Skeletal muscle cell (primary cell): ENCODE measurements at regions not wholly inside any gene's neighbourhood (a gene's known extent, or its start where the extent isn't known, plus 50 kb on each side); places are given as distances from the start of the nearest gene placed in this dataset.

Experiments used
- DNase-seq: peaks from one replicate; pipeline ENCODE4 v3.0.0-alpha.2; 2010; ENCODE audit warnings: low read depth
- H3K4me3 ChIP-seq: 2 replicates; pipeline ENCODE4 v1.5.1; 2011; ENCODE audit warnings: low read depth, mild to moderate bottlenecking, control low read depth, low read length, moderate library complexity

DNA sequence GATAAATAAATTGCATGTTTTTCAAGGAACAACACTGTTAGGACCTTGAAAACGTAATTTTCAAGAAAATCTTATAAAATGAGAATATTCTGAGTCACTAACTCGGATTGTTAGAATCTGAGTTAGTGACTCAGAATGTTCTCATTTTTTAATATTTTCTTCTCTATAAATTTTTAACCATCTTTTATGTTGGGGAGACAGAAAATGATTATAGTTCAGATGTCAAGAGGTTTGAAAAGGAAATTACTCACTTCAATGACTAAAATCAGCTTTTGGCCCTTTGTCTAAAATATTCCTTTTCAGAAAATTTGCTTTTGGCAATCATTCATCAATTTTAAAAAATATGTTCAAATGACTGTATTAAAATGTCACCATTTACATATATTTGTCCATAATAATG lies 264.2 kb upstream of the EDNRB start:
- H3K4me3 ChIP-seq, result no peak overlapping the region
- DNase-seq, result no peak

DNA sequence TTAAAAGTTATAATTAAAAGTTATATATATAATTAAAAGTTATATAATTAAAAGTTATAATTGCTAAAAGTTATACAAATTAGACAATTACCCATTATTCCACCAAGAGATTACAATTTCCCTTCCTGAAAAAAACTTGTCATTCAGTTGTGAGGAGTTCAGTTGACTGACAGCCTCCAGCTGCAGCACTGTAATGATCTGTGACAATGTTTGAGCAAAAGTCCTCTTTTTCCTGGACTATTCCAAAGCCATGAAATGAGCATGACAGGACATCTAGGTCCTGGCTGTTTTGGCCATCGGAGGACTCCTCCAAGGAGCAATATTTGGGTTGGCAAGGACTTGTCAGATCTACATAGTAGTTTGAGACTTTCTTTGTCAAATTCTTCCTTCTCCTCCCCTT lies 258.7 kb upstream of the EDNRB start:
- no peak for DNase-seq
- H3K4me3 ChIP-seq, result no peak overlapping the region

GRCh38 chr13:78176880-78177279 lies 258.2 kb upstream of the EDNRB start:
- no peak for DNase-seq
- H3K4me3 ChIP-seq, result no peak overlapping the region

DNA sequence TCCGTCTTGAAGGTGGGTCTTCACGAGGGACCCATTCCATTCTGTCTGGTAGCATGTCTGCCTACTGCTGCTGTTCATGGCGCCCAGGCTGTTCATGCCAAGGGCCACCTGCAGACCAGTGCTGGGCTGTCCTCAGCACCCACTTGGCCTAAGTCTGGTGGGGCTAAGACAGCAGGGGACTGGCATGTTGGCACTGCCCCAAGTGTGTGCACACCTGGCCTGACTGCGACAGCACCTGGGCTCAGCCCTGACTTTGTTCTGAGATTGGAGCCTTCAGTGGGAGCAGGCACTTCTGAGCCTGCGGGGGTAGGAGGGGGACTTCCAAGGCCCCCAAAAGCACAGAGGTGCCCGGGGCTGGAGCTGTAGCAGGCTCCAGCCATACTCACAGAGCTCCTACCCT lies 250.8 kb upstream of the EDNRB start:
- no peak overlapping the region for H3K4me3 ChIP-seq
- no peak for DNase-seq

- DNase-seq, result no peak
- no peak overlapping the region for H3K4me3 ChIP-seq
Observed at GRCh38 chr13:78168981-78169380, 250.3 kb upstream of the EDNRB start.

DNA sequence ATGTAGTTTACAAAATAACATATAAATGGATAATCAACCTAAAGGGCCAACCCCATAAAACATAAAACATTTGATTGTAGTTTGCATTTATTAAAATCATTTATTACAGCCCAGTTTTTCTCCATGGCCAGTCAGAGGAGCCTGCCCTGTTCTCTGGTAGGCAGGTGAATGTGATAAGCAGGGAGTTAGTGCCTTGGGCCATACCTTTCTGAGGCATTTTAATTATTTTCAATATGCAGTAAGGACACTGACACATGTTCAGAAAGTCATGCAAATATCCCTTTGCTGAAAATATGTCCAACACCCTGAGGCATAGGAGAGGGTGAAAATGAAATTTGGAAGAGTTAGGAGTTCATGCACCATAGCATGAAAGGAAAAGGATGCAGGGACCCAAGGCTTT lies 242.6 kb upstream of the EDNRB start:
- DNase-seq, result no peak
- H3K4me3 ChIP-seq, result no peak overlapping the region

DNA sequence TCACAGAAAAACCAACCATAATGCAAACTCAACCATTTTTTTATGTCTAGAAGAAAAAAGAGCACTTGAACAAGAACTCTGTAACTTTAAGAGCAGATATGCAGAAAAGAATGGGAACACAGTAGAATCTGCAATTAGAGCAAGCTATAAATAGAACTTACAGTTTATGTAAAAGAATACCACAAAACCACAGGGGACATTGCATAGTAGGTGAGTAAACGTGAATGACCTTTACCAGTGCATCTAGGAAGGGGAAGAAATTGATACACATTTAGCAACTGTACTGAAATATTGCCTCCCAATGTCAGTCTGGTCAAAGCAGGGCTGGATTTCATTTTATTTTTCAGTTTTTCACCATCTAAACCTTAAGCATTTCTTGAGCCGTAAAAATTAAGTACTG lies 242.2 kb upstream of the EDNRB start:
- no peak overlapping the region for H3K4me3 ChIP-seq
- DNase-seq, result peak; percentile 43

- H3K4me3 ChIP-seq, result no peak overlapping the region
- DNase-seq, result no peak
Observed at GRCh38 chr13:78152415-78152814, 233.8 kb upstream of the EDNRB start.

GRCh38 chr13:78147905-78148304 lies 229.3 kb upstream of the EDNRB start:
- peak; percentile 39 for DNase-seq
- no peak overlapping the region for H3K4me3 ChIP-seq

GRCh38 chr13:78145276-78145675 lies 226.6 kb upstream of the EDNRB start:
- H3K4me3 ChIP-seq, result no peak overlapping the region
- DNase-seq, result no peak

GRCh38 chr13:78139765-78140164 lies 221.1 kb upstream of the EDNRB start:
- no peak for DNase-seq
- H3K4me3 ChIP-seq, result no peak overlapping the region

DNA sequence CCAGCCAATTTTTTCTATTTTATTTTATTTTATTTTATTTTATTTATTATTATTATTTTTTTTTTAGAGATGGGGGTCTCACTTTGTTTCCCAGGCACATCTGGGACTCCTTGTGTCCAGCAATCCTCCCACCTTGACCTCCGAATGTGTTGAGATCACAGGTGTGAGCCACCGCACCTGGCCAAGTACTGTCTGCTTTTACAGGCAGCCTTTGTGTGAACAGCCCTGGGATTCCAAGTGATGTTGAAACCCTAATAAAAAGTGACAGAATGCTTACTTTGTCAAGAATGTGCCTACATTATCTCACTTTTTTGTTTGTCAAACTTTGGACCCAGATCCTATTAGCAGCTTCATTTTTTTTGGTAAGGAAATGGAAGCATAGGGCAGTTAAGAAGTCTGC lies 220.1 kb upstream of the EDNRB start:
- no peak overlapping the region for H3K4me3 ChIP-seq
- no peak for DNase-seq

DNA sequence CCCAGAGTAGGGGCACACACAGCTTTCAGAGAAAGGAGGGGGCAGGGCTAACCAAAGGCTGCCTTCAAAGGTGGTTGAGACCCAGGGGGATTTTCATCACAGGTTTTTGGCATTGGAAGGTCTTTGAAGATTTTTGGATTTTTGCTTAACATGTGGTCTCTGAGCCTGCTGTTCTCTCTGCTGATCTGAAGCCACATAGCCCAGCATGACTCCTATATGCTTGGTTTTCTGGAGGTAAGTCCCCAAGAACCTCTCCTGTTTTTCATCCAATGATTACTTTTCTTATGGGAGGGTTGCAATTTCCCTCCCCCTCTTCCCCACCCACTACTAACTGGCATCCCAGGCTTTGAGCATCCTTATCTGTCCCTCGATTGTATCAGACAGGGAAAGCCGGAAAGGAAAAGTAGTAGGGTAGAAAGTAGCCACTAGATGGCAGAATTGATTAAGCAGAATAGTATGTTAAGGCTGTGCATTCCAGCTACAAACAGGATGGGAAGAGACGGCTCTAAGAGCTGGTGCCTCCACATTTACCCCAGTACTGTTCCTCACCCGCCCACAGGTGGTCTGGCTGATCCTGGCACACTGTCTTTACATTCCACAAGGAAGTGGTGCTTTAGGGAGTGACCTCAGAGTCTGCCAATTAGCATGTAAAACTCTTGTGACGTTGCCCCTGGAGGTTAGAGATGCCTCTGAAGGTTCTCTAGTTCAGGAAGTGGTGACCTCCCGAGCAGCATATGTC lies 218.9 kb upstream of the EDNRB start:
- DNase-seq, result peak; percentile 14
- no peak overlapping the region for H3K4me3 ChIP-seq

DNA sequence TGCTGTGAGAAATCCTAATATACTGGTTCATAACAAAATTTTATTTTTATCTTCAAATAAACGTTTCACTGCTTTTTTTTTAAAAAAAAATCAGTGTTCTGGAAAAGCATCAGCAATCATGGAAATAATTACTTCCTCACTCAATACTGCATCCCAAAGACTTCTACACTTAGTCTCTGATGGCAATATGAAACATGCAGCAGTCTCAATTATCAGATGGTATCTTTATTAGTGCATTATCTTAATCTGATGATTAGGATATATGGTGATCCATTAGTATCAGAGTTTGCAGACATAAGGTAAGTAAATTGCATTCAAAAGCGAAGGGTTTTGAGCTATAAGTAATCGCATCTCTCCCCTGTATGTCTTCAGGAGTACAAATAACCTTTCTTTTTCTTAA lies 218.3 kb upstream of the EDNRB start:
- H3K4me3 ChIP-seq, result no peak overlapping the region
- no peak for DNase-seq

DNA sequence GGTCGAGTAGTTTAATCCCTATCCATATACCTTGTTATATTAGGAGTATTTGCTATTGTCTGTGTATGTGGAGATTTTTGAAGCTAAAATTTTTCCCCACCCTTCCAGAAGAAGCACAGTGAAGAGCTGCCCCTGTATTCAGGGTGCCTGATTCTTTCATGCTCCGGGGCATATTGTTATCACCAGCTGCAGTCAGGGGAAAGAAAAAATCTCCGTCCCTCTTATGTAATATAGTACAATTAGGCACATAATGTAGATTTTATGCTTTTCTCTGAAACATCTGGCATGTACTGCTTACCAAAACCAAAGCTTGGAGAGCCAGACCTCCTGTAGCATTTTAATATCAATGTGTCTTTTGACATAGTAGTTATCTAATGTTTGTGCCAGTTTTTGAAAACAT lies 214.9 kb upstream of the EDNRB start:
- H3K4me3 ChIP-seq, result no peak overlapping the region

GRCh38 chr13:78131811-78132210 lies 213.2 kb upstream of the EDNRB start:
- DNase-seq, result no peak
- H3K4me3 ChIP-seq, result no peak overlapping the region

More for the DNA sequence above, 214.9 kb upstream of the EDNRB start:
- no peak for DNase-seq

DNA sequence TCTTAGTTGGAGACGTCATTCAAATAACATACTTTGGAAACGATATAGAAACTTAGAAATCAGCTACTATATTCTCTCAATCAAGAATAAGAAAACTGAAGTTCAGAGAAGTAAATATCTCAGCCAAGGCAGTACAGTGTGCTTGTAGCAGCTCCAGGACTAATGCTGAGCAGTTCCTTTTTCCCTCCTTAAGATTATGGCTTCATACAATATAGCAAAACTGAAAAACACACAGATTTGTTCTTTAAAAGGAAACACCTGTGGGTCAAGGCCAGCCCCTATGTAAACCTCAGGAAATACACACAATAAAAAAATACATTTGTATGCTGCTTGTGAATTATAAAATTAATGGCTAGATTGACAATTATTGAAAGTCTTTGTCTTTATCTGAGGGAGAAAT lies 212.7 kb upstream of the EDNRB start:
- no peak overlapping the region for H3K4me3 ChIP-seq
- DNase-seq, result no peak

GRCh38 chr13:78129823-78130222 lies 211.2 kb upstream of the EDNRB start:
- no peak for DNase-seq
- no peak overlapping the region for H3K4me3 ChIP-seq

GRCh38 chr13:78129359-78129758 lies 210.7 kb upstream of the EDNRB start:
- H3K4me3 ChIP-seq, result no peak overlapping the region
- no peak for DNase-seq

DNA sequence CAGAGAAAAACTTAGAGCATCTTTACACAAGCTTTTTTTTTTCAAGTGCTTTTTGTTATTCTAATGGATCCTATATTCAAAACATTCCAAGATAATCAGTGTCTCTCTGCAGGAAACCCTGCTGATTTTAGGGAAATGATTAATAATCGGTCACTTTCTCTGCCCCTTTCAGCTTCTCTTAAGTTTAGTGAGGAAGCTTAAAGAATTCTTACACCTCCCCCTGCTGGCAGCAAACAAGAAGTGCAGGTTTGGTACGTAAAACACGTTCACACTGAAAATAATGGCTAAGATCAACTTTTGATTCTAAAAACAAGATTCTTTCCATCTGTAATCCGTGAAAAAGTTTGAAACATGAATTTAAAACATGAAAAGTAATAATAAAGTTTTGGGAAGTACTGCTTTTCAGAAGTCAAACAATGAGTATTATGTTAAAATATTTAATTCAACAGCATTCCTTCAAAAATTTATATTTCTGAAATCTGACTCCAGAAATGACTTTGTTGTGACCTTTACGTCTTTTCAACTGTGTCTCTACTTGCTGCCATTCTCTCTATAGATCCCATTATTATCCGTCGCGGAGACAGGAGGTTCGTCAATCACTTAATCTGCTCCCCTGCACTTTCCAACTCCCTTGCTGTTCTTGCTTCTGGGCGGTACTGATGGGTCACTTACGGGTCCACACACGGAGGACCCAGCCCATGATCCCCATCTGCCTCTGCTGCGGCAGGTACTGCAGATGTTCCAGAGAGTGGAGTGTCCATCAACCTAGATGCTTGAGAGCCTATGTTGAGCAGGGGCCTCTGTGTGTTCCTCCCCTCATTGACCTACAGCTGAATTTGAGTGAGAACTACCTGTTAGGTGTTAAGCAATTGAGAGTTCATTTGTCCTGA lies 203.1 kb upstream of the EDNRB start:
- H3K4me3 ChIP-seq, result no peak overlapping the region
- DNase-seq, result peak; percentile 34

DNA sequence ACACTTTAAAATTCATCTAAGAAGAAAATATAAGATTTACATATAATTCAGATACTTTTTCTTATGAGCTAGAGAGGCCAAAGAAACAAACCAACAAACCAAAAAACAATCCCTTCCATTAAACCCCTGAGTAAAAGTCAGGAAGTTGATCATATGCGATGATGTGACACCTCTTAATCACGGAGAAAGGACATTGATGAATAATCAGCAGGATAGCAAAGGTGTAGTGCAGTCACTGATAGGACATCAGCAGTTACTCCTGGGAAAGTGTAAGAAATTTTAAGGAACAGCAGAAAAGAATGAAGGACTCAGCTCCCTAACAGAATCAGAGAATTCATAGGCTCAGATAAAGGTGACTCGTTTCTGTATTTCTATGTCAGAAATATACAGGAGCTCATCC lies 202.4 kb upstream of the EDNRB start:
- no peak overlapping the region for H3K4me3 ChIP-seq
- DNase-seq, result no peak
